ENCODE measurements at regions not wholly inside any gene's neighbourhood (a gene's known extent, or its start where the extent isn't known, plus 50 kb on each side); places are given as distances from the start of the nearest gene placed in this dataset.

DNA sequence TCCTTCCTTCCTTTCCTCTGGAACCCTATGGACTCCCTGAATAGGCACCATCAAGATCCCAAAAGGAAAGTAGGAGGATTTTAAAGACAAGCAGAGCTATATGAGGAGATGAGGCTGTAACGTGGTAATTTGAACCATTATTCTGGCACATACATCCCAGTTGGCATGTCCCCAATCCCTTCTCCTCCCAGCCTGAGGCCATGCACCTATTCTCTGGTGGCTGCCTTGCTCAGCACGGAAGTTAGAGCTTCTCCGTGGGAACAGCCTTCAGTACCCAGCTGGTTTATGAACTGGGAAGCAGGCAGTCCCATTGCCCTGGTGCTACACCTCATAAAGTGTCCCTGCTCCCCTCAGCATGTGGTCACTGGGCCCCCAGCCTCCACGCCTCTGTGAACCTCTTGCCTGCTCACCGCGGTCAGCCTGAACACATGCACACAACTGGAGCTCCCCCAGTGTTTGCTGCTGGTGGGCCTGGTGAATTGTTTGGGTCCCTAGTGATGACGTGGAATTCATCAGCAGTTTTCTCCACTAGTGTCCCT, 139.9 kb upstream of the PLET1 start:
- no peak for DNase-seq (ENCODE audit: low read depth, low spot score)

DNA sequence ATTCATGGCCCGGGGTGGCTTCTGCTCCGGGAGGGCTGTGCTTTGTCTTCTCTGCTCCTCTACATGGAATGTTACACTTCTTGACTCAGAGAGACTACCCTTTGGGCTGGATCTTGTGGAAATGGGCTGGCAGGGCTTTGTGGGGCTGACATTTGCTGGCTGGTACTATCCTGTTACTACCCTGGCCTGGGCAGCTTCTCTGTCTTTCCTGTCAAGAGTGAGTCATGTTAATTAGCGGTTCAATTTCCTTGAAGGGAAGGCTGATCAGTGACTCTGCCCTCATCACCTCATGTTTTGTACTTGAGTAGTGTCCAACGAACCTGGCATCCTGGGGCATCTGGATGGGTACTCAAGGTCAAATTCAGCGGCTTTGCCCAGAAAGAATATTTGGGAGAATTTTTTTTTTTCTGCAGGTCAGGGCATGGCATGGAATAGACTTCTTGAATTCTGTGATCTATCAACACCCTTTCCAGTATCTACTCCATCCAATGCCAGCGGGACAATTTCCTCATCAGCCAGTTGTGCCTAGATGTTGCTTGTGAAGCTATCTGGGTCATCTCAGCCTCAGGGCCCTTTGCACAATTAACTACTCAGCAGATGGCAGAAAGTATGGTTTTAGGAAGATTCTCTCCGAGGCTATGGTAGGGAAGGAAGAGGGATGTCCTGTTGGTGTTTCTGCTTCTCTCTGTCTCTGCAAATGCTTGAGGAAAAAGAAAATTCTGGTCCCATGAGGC, 140.5 kb upstream of the PLET1 start:
- no peak for DNase-seq (ENCODE audit: low read depth, low spot score)

DNA sequence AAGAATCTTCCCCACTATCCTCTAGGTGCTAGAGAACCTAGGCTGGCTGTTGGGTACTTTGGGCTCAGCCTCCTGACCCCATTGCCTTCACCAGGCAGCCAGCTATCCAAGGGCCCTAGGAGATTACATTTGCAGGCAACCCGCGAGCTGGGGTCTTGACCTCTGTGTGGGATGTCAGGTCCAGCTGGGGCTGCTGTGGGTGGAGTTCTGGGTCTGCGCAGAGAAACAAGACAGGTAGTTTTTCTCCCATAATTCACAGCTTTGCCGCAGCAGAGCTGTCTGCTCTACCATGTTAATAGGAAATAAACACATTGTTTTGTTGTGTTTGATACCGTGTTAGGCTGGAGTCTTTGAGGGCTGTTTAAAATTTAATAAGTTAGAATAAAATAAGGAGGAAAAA, 142.8 kb upstream of the PLET1 start:
- no peak for DNase-seq (ENCODE audit: low read depth, low spot score)

- DNase-seq (ENCODE audit: low read depth, low spot score): no peak
These were observed 143.5 kb upstream of the PLET1 start for GRCh38 chr11:112404112-112404511.

DNA sequence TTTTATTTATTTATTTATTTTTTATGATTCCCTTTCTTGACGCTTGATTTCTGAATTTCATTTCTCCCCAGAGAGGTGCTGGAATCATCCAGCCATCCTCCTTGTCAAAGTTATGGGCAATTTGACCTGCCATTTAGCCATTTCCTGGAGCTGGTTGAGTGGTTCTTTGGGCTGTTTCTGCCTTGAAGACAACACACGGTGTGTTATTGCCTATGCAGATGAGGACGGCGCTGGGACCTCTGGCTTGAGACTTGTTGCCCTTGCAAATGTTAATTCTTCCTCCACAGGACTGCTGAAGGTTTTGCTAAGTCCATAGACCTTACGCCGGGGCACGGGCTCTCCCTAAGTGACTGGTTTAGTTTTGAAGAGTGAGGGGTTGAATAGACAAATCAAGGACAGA, 147.9 kb upstream of the PLET1 start:
- DNase-seq (ENCODE audit: low read depth, low spot score): peak; percentile 37

DNA sequence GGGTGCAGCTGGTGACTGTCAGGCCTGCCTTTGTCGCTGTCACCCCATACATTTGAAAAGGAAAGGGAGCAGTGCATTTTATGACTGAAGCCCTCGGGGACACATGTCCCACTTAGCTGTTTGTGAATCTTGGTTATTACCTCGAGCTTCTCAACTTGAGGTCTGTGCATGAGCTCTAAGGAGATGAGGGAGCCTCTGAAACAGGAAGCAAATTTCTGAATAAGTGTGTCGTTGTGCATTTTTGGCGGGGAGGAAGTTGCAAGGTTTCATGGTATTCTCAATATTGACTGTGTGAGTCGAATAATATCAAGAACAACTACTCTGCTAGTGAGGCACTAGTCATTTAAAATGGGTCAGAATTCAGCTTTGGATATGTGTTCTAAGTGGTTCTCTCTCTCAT, 149.7 kb upstream of the PLET1 start:
- no peak for DNase-seq (ENCODE audit: low read depth, low spot score)

DNA sequence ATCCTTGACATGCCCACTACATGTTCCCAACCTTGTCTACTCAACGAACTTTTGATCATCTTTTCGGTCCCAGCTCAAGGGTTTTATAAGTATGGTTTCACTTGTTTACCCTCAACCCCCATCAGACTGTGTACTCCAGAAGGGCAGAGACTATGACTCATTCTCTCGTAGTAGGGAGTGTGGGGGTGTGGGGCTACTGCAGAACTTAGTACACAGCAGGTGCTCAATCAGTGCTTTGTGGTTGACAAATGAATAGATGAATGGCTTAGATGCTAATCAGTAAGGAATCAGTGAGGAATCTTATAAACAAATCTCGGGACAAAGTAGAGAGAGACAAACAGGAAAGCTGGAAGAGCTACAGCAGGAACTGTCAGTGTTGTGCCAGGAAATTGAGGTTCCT, 151.7 kb upstream of the PLET1 start:
- no peak for DNase-seq (ENCODE audit: low read depth, low spot score)

DNA sequence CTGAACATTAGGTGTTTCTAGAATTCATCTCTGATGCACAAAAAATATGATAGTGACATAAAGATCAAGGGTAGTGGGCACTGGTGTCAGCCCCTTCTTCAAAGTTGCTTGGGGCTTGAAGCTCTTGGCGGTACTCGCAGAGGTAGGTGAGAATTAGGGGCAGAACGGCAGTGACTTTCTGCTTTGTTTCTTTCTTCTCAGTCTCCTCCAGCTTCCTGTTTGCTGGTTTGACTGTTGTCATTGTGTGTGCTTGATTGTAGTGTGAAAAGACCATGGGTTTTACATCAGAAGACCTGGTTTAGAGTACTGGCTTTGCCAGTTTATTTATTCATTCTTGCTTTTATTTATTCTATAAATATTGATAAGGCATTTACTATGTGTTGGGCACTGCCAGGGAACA, 156.7 kb upstream of the PLET1 start:
- no peak for DNase-seq (ENCODE audit: low read depth, low spot score)

DNA sequence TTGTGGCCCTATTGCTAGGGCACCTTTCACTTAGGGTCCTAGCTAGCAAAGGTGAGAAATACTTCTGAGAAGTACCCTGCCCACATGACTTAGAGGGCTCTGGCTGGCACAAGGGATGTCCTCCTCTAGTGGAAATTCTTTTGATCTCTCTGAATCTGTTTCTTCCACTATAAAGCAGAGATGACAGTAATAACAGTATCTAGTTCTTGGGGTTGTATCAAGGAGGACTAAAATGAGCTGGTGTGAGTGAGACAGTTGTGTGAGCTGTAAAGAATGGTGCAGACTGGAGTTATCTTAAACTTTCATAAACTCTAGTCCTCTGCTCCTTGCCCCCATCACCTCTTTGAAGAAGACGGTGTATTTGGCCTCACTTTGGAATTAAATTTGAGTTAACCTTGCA, 157.8 kb upstream of the PLET1 start:
- no peak for DNase-seq (ENCODE audit: low read depth, low spot score)

DNA sequence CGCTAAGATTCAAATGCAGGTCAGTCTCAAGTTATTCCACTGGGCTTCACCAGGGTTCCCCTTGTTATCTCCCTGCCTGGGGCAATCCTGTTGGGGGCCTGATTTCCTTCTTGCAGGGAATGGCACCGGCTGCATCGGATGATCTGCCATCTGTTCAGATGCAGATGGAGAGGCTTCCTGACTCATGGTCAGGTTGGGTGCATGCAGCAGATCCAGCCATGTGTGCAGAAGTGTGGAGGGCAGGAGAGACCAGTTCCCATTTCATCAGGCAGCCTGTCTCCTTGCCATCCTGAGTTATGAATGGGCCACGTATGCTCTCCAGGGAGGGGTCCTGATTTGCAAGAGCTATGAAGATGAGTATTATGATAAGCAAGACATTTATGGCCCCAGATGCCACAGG, 161.2 kb upstream of the PLET1 start:
- DNase-seq (ENCODE audit: low read depth, low spot score): peak; percentile 37

- DNase-seq (ENCODE audit: low read depth, low spot score): no peak
These were observed 164.5 kb upstream of the PLET1 start for GRCh38 chr11:112425121-112425520.

GRCh38 chr11:112437096-112437495, 176.4 kb upstream of the PLET1 start:
- no peak for DNase-seq (ENCODE audit: low read depth, low spot score)

DNA sequence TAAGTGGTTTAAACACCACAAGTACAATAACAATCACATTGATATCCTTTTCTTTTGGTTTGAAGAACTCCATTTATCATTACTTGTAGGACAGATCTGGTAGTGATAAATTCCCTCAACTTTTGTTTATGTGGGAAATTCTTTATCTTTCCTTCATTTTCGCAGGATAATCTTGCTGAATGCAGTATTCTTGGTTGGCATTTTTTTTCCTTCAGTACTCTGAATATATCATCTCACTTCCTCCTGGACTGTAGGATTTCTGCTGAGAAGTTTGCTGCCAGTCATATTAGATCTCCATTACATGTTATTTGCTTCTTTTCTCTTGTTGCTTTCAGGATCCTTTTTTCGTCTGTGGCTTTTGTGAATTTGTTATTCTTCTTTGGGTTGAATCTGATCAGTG, 179.0 kb upstream of the PLET1 start:
- no peak for DNase-seq (ENCODE audit: low read depth, low spot score)

- peak; percentile 25 for DNase-seq (ENCODE audit: low read depth, low spot score)
These were observed 179.9 kb upstream of the PLET1 start for GRCh38 chr11:112440518-112440917.

DNA sequence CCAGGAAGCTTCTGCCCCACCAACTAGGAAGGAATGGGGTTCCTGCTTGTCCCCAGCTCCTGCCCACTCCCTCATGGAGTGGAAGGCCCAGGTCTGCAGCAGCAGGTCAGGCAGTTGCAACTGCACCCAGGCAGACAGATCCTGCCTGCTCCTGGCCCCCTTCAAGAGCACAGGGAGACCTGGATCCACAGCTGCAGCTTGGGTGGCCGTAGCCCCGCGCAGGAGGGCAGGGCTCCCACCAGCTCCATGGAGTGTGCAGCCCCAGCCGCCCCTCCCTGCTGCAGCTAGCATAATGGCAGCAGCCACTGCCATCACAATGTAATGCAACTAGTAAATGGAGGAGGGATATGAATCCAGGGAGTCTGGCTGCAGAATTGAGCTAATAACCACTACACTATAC, 187.5 kb upstream of the PLET1 start:
- no peak for DNase-seq (ENCODE audit: low read depth, low spot score)

- no peak for DNase-seq (ENCODE audit: low read depth, low spot score)
These were observed 188.1 kb upstream of the PLET1 start for GRCh38 chr11:112448806-112449205.

- no peak for DNase-seq (ENCODE audit: low read depth, low spot score)
These were observed 190.6 kb upstream of the PLET1 start for GRCh38 chr11:112451250-112451649.

GRCh38 chr11:112453601-112454577, 193.2 kb upstream of the PLET1 start:
- peak; percentile 33 for DNase-seq (ENCODE audit: low read depth, low spot score)

GRCh38 chr11:112454841-112455240, 194.2 kb upstream of the PLET1 start:
- no peak for DNase-seq (ENCODE audit: low read depth, low spot score)

DNA sequence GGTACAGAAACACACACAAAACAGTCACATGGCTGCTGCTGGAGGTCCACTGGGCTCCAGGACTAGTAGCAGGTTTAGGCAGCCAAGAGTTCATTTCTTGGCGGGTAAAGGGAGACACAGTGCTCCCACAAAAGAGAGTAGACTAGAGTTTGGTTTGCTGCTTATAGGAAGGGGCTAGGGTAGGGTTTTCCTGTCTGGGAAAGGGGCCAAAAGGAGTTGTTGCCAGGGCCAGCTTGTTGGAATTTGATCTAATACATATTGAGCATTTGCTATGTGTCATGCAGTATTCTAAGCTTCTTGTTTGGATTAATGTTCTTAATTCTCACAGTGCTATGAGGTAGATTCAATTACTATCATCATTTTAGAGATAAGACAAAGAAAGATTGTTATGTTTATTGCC, 195.1 kb upstream of the PLET1 start:
- no peak for DNase-seq (ENCODE audit: low read depth, low spot score)

DNA sequence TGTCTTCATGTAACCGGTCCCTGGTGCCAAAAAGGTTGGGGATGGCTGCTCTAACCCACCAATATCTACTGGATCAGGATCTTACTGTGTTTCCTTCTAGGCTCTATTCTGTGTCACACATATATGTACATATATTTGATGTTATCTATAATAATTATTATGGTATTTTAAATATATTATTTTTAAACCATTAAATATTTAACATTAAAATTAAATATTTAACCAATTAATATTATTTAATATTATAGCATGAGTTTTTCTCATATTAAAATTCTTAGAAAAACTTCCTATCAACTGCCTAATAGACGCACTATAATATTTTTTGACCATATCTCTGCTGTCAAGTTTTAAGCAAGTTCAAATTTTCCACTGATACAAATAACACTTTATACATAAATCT, 196.9 kb upstream of the PLET1 start:
- no peak for DNase-seq (ENCODE audit: low read depth, low spot score)

GRCh38 chr11:112459001-112459400, 198.3 kb upstream of the PLET1 start:
- DNase-seq (ENCODE audit: low read depth, low spot score): no peak

DNA sequence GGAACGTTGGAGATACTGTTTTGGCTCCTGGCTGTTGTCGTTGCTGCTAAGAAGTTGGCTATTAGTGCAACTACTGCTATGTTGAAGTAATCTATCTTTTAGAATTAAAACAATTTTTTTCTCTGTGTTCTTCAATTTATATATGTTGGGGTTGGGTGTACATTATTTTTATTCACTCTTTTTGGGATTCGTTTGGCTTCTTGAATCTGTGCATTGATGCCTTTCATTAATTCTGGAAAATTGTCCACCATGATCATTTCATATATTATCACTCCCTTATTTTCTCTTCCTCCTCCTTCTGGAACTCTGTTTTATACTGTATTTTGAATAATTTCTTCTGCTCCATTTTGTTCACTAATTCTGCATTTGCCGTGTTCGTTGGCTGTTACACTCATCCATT, 199.5 kb upstream of the PLET1 start:
- no peak for DNase-seq (ENCODE audit: low read depth, low spot score)

Data from ELF-1 (cell line).